Liver (tissue), 8 donors: ENCODE measurements at regions not wholly inside any gene's neighbourhood (a gene's known extent, or its start where the extent isn't known, plus 50 kb on each side); places are given as distances from the start of the nearest gene placed in this dataset.

Experiments
- DNase-seq: peaks from one replicate; pipeline ENCODE4 v3.0.0-alpha.2; 2017; ENCODE audit warnings: low spot score
- H3K27ac ChIP-seq, 2 donors: one replicate each; pipeline ENCODE4 v1.7.0; 2013; ENCODE audit warnings: inconsistent platforms in 2 of 2, low read length in 2 of 2, control low read depth in 1 of 2, low read depth in 1 of 2, mild to moderate bottlenecking in 1 of 2
- H3K27me3 ChIP-seq, 4 donors: one replicate each; pipeline versions ENCODE4 v1.6.1 to v1.7.0; 2013; ENCODE audit warnings: low read length in 3 of 4, inconsistent platforms in 1 of 4, mild to moderate bottlenecking in 1 of 4, moderate library complexity in 1 of 4; ENCODE audit not compliant: control insufficient read depth in 4 of 4, insufficient read depth in 4 of 4
- H3K36me3 ChIP-seq, 4 donors: one replicate each; pipeline versions ENCODE4 v1.6.1 to v1.7.0; 2013; ENCODE audit warnings: low read length in 3 of 4, mild to moderate bottlenecking in 3 of 4, low read depth in 1 of 4, moderate library complexity in 1 of 4; ENCODE audit not compliant: control insufficient read depth in 4 of 4, insufficient read depth in 3 of 4
- H3K4me1 ChIP-seq, 4 donors: one replicate each; pipeline versions ENCODE4 v1.6.1 to v1.7.0; 2013; ENCODE audit warnings: low read length in 3 of 4, mild to moderate bottlenecking in 3 of 4, moderate library complexity in 1 of 4; ENCODE audit not compliant: control insufficient read depth in 4 of 4, insufficient read depth in 4 of 4
- H3K4me3 ChIP-seq, 3 donors: one replicate each; pipeline versions ENCODE4 v1.6.1 to v1.7.0; 2013; ENCODE audit warnings: low read length in 3 of 3, control low read depth in 1 of 3, low read depth in 1 of 3, mild to moderate bottlenecking in 1 of 3
- H3K9ac ChIP-seq, 2 donors: one replicate each; pipeline ENCODE4 v1.7.0; 2013; ENCODE audit warnings: low read length in 2 of 2, mild to moderate bottlenecking in 2 of 2, moderate library complexity in 2 of 2, control low read depth in 1 of 2, low read depth in 1 of 2
- H3K9me3 ChIP-seq, 4 donors: one replicate each; pipeline versions ENCODE4 v1.6.1 to v1.7.0; 2013; ENCODE audit warnings: low read length in 3 of 4; ENCODE audit not compliant: control insufficient read depth in 4 of 4
- ATF3 ChIP-seq: IDR thresholded peaks from 2 replicates; pipeline ENCODE4 v1.6.1; 2016; ENCODE audit warnings: antibody characterized with exemption
- CTCF ChIP-seq: fragments of 150-350 bp; IDR thresholded peaks from 2 replicates; pipeline ENCODE4 v1.5.1; 2017; ENCODE audit warnings: improper control_type of control experiment, low read depth, low read length; ENCODE audit not compliant: missing input control
- FOXA1 ChIP-seq: IDR thresholded peaks from 2 replicates; pipeline ENCODE4 v1.6.1; 2016; ENCODE audit warnings: antibody characterized with exemption
- FOXA2 ChIP-seq: IDR thresholded peaks from 2 replicates; pipeline ENCODE4 v1.6.1; 2016; ENCODE audit warnings: antibody characterized with exemption
- GABPA ChIP-seq, 2 donors: IDR thresholded peaks in 1 of 2; conservative IDR thresholded peaks in 1 of 2; 2 replicates each; pipeline ENCODE4 v1.6.1; 2016; ENCODE audit warnings: antibody characterized with exemption in 2 of 2, mild to moderate bottlenecking in 1 of 2, moderate library complexity in 1 of 2
- HNF4A ChIP-seq, 2 donors: conservative IDR thresholded peaks; 2 replicates each; pipeline ENCODE4 v1.6.1; 2016; ENCODE audit warnings: antibody characterized with exemption in 2 of 2, mild to moderate bottlenecking in 2 of 2
- HNF4G ChIP-seq: IDR thresholded peaks from 2 replicates; pipeline ENCODE4 v1.6.1; 2016; ENCODE audit warnings: antibody characterized with exemption
- JUND ChIP-seq, 2 donors: IDR thresholded peaks; 2 replicates each; pipeline ENCODE4 v1.6.1; 2016; ENCODE audit warnings: antibody characterized with exemption in 2 of 2
- MAX ChIP-seq: IDR thresholded peaks from 2 replicates; pipeline ENCODE4 v1.6.1; 2016; ENCODE audit warnings: antibody characterized with exemption
- NR2F2 ChIP-seq: IDR thresholded peaks from 2 replicates; pipeline ENCODE4 v1.6.1; 2016; ENCODE audit warnings: antibody characterized with exemption
- REST ChIP-seq: IDR thresholded peaks from 2 replicates; pipeline ENCODE4 v1.6.1; 2016; ENCODE audit warnings: antibody characterized with exemption, mild to moderate bottlenecking
- RXRA ChIP-seq, 2 donors: IDR thresholded peaks; 2 replicates each; pipeline ENCODE4 v1.6.1; 2017 to 2018; ENCODE audit warnings: antibody characterized with exemption in 2 of 2, mild to moderate bottlenecking in 1 of 2
- SP1 ChIP-seq: IDR thresholded peaks from 2 replicates; pipeline ENCODE4 v1.6.1; 2018; ENCODE audit warnings: antibody characterized with exemption, mild to moderate bottlenecking
- ZBTB33 ChIP-seq: IDR thresholded peaks from 2 replicates; pipeline ENCODE4 v1.6.1; 2016; ENCODE audit warnings: antibody characterized with exemption
- WGBS: extraction: QIAGEN DNeasy Blood & Tissue Kit; methylation state at CpG from one replicate; pipeline ENCODE4 v1.1.7; 2013; 5-methylcytosine and 5-hydroxymethylcytosine counted together
- donor health status: healthy.
- donor health status: healthy.
- donor health status: healthy.
- donor health status: healthy.
- donor health status: healthy.

GRCh38 chr4:18840481-18840880, 818.9 kb upstream of the LCORL start:
- H3K27me3 ChIP-seq: no peaks in the 10 kb centered on the region

GRCh38 chr4:18816228-18816895, 794.8 kb upstream of the LCORL start:
- H3K4me1 ChIP-seq: peaks cover 0 to 6% (median 0%) of the 10 kb centered on the region in 4 donors
- no peak for DNase-seq
- H3K27me3 ChIP-seq: no peaks in the 10 kb centered on the region
- no peak overlapping the region for H3K27ac ChIP-seq
- WGBS: 87% methylated on average over 4 of the region's 4 CpGs
- no peak overlapping the region for H3K9ac ChIP-seq
- no peaks in the 10 kb centered on the region for H3K9me3 ChIP-seq
- no peak overlapping the region for H3K4me3 ChIP-seq
- H3K36me3 ChIP-seq: no peaks in the 10 kb centered on the region
- no peak for TF ChIP-seq FOXA1
- no peak for TF ChIP-seq NR2F2
- no peak for TF ChIP-seq ZBTB33
- no peak for TF ChIP-seq REST
- no peak for TF ChIP-seq JUND (IDR thresholded peaks at IDR 0.05)
- TF ChIP-seq HNF4G: no peak

More at GRCh38 chr4:18840481-18840880, 818.9 kb upstream of the LCORL start:
- WGBS: 66% methylated on average over 3 of the region's 3 CpGs
- TF ChIP-seq HNF4G: no peak
- no peak for TF ChIP-seq JUND (IDR thresholded peaks at IDR 0.05)
- no peak for TF ChIP-seq NR2F2
- no peak for TF ChIP-seq RXRA (IDR thresholded peaks at IDR 0.05)
- no peak for TF ChIP-seq FOXA2
- no peak for TF ChIP-seq FOXA1
- no peak for TF ChIP-seq SP1
- no peak for TF ChIP-seq CTCF
- no peak for TF ChIP-seq MAX
- no peak for TF ChIP-seq ATF3
- no peak for TF ChIP-seq HNF4A (conservative IDR thresholded peaks at IDR 0.05)
- no peak for TF ChIP-seq GABPA (IDR thresholded peaks at IDR 0.05 in 1 of 2, conservative IDR thresholded peaks at IDR 0.05 in 1 of 2)
- no peak for DNase-seq
- Histone ChIP-seq H3K9me3 (peaks cover 0 to 10% (median 5%) of the 10 kb centered on the region in 4 donors), H3K4me1 (no peaks in the 10 kb centered on the region), H3K36me3 (no peaks in the 10 kb centered on the region), H3K4me3 (no peak overlapping the region), H3K9ac (no peak overlapping the region), H3K27ac (no peak overlapping the region)
